Fibroblast of lung (primary cell): ENCODE measurements at regions not wholly inside any gene's neighbourhood (a gene's known extent, or its start where the extent isn't known, plus 50 kb on each side); places are given as distances from the start of the nearest gene placed in this dataset.

Experiments used
- DNase-seq, 2 donors: peaks; one replicate each; pipeline versions ENCODE4 v3.0.0 to v3.0.0-alpha.2; 2010; ENCODE audit warnings: low read depth in 2 of 2
- H2AFZ ChIP-seq: 2 replicates; pipeline ENCODE4 v1.5.1; 2012; ENCODE audit warnings: low read length, control low read depth, inconsistent platforms
- H3K27ac ChIP-seq: 2 replicates; pipeline ENCODE4 v1.5.1; 2011; ENCODE audit warnings: low read length, control low read depth; ENCODE audit not compliant: insufficient read depth
- H3K27me3 ChIP-seq: 2 replicates; pipeline ENCODE4 v1.5.1; 2011; ENCODE audit warnings: mild to moderate bottlenecking, low read length; ENCODE audit not compliant: control insufficient read depth, insufficient read depth
- H3K36me3 ChIP-seq: 2 replicates; pipeline ENCODE4 v1.5.1; 2011; ENCODE audit warnings: low read length; ENCODE audit not compliant: control insufficient read depth, insufficient read depth
- H3K4me1 ChIP-seq: 2 replicates; pipeline ENCODE4 v1.5.1; 2011; ENCODE audit warnings: low read length; ENCODE audit not compliant: control insufficient read depth, insufficient read depth; ENCODE audit errors: extremely low read depth
- H3K4me2 ChIP-seq: 2 replicates; pipeline ENCODE4 v1.5.1; 2011; ENCODE audit warnings: low read length, control low read depth; ENCODE audit not compliant: insufficient read depth; ENCODE audit errors: extremely low read depth
- H3K4me3 ChIP-seq, 4 experiments: fragments of 200-600 bp in 1 of 4; sonication (generic) in 1 of 4; replicated peaks in 1 of 4; 2 replicates each; pipeline ENCODE4 v1.5.1; 2011 to 2016; ENCODE audit warnings: low read length in 4 of 4, low read depth in 3 of 4, mild to moderate bottlenecking in 3 of 4, control low read depth in 2 of 4, inconsistent platforms in 1 of 4, mixed read lengths in 1 of 4; ENCODE audit not compliant: insufficient read depth in 1 of 4; ENCODE audit errors: control extremely low read depth in 1 of 4
- H3K79me2 ChIP-seq: 2 replicates; pipeline ENCODE4 v1.5.1; 2012; ENCODE audit warnings: mild to moderate bottlenecking, low read length, inconsistent platforms; ENCODE audit not compliant: control insufficient read depth, insufficient read depth
- H3K9ac ChIP-seq: 2 replicates; pipeline ENCODE4 v1.5.1; 2011; ENCODE audit warnings: mild to moderate bottlenecking, low read length, control low read depth; ENCODE audit not compliant: insufficient read depth
- H3K9me3 ChIP-seq: 2 replicates; pipeline ENCODE4 v1.5.1; 2012; ENCODE audit warnings: low read depth, low read length; ENCODE audit not compliant: control insufficient read depth, insufficient read depth
- H4K20me1 ChIP-seq: 2 replicates; pipeline ENCODE4 v1.5.1; 2011; ENCODE audit warnings: low read length; ENCODE audit not compliant: control insufficient read depth, insufficient read depth; ENCODE audit errors: extremely low read depth
- CTCF ChIP-seq, 2 donors: IDR thresholded peaks in 1 of 2; conservative IDR thresholded peaks in 1 of 2; 1 replicate in 1 of 2; 2 replicates in 1 of 2; pipeline ENCODE4 v1.5.1; 2011 to 2012; ENCODE audit warnings: low read length in 2 of 2, control low read depth in 1 of 2, inconsistent platforms in 1 of 2, low read depth in 1 of 2, mild to moderate bottlenecking in 1 of 2
- EZH2 ChIP-seq: IDR thresholded peaks from 2 replicates; pipeline ENCODE4 v1.5.1; 2012; ENCODE audit warnings: low read length, control low read depth, mild to moderate bottlenecking; ENCODE audit errors: missing control alignments

DNA sequence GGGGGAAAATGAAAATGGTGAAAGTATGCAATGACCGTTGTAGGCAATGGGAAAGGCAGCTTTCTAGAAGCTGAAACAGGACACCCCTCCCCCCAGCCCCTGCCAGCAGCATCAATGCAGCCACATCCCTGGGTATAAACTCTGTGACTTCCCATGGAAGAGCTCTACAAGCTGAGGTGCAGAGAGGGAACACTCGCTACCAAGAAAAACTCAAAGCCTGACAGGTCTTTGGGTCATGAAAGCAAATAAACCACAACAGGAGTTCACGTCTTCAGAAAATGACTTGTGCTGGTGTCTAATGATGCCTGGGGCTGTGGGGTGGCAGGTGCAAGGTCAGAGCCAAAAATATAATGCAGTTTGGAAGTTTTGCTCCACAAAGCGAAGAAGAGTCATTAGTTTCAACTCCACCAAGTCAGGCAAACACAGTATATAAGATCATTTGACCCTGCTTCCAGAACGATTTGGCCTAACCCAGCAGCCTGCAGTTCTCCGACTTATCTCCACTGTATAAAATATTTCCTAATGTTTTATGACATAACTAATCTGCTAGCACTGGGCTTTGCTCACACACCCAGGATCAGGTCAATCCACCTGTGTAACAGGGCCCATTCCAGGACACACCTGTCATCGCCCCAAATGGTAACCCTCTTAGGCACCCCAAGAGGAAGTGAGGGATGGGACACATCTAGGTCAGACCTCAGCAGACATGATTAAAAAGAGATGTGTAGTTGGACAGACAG, 102.1 kb downstream of the IRS2 start:
- Histone ChIP-seq H3K4me1 (no peaks in the 10 kb centered on the region), H3K4me2 (no peak overlapping the region), H3K9ac (no peak overlapping the region), H3K79me2 (no peaks in the 10 kb centered on the region), H3K36me3 (no peaks in the 10 kb centered on the region), H2AFZ (no peak overlapping the region), H3K27me3 (no peaks in the 10 kb centered on the region), H3K9me3 (no peaks in the 10 kb centered on the region), H4K20me1 (no peaks in the 10 kb centered on the region), H3K27ac (no peak overlapping the region), H3K4me3 (no peak overlapping the region)
- DNase-seq: no peak
- TF ChIP-seq EZH2: no peak
- no peak for TF ChIP-seq CTCF (conservative IDR thresholded peaks at IDR 0.05 in 1 of 2, IDR thresholded peaks at IDR 0.05 in 1 of 2; ENCODE audit: low read depth in 1 of 2, low read length in 2 of 2)

DNA sequence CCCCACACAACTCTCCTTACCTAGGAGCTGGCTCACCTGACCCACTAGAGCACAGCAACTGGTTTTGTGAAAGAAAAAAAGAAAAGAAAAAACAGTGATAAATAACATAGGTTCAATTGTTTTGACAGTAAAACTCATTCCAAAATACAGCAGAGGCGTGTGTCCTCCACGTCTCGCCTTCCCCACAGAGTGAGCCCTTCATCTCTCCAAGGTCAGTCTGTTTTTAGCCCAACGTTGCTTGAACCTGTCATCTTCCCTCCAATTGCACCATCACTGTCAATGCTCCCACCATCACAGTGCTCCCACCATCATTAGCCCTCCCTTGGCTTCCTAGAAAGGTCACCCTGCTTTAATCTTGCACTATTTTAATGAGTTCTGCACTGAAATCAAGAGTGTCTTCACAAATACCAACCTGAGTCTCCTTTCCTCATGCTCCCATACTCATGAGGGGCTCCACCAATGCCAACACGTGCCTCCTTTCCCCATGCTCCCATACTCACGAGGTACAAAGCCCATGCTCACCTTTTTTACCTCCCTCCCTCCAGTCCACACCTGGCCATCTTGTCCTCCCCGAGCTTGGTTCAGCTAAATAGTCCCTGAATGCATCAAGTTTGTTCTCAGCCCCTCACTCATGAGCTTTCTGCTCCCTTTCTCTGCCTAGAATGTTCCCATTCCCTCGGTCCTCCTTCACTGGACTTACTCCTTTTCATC, 103.7 kb downstream of the IRS2 start:
- H3K79me2 ChIP-seq: no peaks in the 10 kb centered on the region
- H2AFZ ChIP-seq: no peak overlapping the region
- no peaks in the 10 kb centered on the region for H3K36me3 ChIP-seq
- no peaks in the 10 kb centered on the region for H4K20me1 ChIP-seq
- no peak overlapping the region for H3K4me3 ChIP-seq
- no peaks in the 10 kb centered on the region for H3K9me3 ChIP-seq
- no peak for TF ChIP-seq EZH2
- no peak for TF ChIP-seq CTCF (conservative IDR thresholded peaks at IDR 0.05 in 1 of 2, IDR thresholded peaks at IDR 0.05 in 1 of 2; ENCODE audit: low read depth in 1 of 2, low read length in 2 of 2)
- DNase-seq: no peak
- no peak overlapping the region for H3K9ac ChIP-seq
- no peaks in the 10 kb centered on the region for H3K4me1 ChIP-seq
- no peak overlapping the region for H3K27ac ChIP-seq
- no peak overlapping the region for H3K4me2 ChIP-seq
- no peaks in the 10 kb centered on the region for H3K27me3 ChIP-seq

- H4K20me1 ChIP-seq: no peaks in the 10 kb centered on the region
- no peaks in the 10 kb centered on the region for H3K9me3 ChIP-seq
- no peak overlapping the region for H3K27ac ChIP-seq
- TF ChIP-seq EZH2 (no peak), CTCF (conservative IDR thresholded peaks at IDR 0.05 in 1 of 2, IDR thresholded peaks at IDR 0.05 in 1 of 2; ENCODE audit: low read depth in 1 of 2, low read length in 2 of 2) (no peak)
- no peaks in the 10 kb centered on the region for H3K27me3 ChIP-seq
- no peaks in the 10 kb centered on the region for H3K79me2 ChIP-seq
- H3K4me3 ChIP-seq: no peak overlapping the region
- no peaks in the 10 kb centered on the region for H3K36me3 ChIP-seq
- DNase-seq: no peak
- H2AFZ ChIP-seq: no peak overlapping the region
- no peak overlapping the region for H3K4me2 ChIP-seq
- H3K9ac ChIP-seq: no peak overlapping the region
- H3K4me1 ChIP-seq: no peaks in the 10 kb centered on the region
Measured at GRCh38 chr13:109680930-109681329, 105.5 kb downstream of the IRS2 start.
